GM12892 (cell line): ENCODE measurements at regions not wholly inside any gene's neighbourhood (a gene's known extent, or its start where the extent isn't known, plus 50 kb on each side); places are given as distances from the start of the nearest gene placed in this dataset.
"Not testable (repeated sequence)": the region's sequence is repeated elsewhere in the genome, so short reads cannot be mapped to it uniquely, and the experiment has no call there.

Source experiments
- POLR2A ChIP-seq: IDR thresholded peaks from 2 replicates; pipeline ENCODE4 v1.6.1; 2011; ENCODE audit warnings: low read depth, low read length, control low read depth
- POLR2AphosphoS5 ChIP-seq: IDR thresholded peaks from 2 replicates; pipeline ENCODE4 v1.6.1; 2011; ENCODE audit warnings: low read depth, low read length, control low read depth
- TAF1 ChIP-seq: IDR thresholded peaks from 2 replicates; pipeline ENCODE4 v1.6.1; 2011; ENCODE audit warnings: low read depth, mild to moderate bottlenecking, control low read depth, low read length, borderline replicate concordance

GRCh38 chr16:88213937-88214336 lies 168.8 kb upstream of the ZNF469 start:
- TF ChIP-seq TAF1, POLR2AphosphoS5, POLR2A: not testable (repeated sequence)
